Stimulated activated CD4-positive, alpha-beta T cell treated with anti-CD3 and anti-CD28 coated beads, Interleukin-4, amount 100 ng/mL, for 4 hours (primary cell): ENCODE measurements at regions not wholly inside any gene's neighbourhood (a gene's known extent, or its start where the extent isn't known, plus 50 kb on each side); places are given as distances from the start of the nearest gene placed in this dataset.
"Not testable (repeated sequence)": the region's sequence is repeated elsewhere in the genome, so short reads cannot be mapped to it uniquely, and the experiment has no call there.

Source experiments
- DNase-seq, 2 experiments: peaks; one replicate each; pipeline ENCODE4 v3.0.0-alpha.2; 2020

- DNase-seq = peak in 1 of 2 experiments; percentile 39
Measured at GRCh38 chr4:38529189-38530115, 134.5 kb upstream of the KLF3 start.

- DNase-seq = no peak
Measured at GRCh38 chr4:38530486-38530885, 133.5 kb upstream of the KLF3 start.

- no peak for DNase-seq
Measured at GRCh38 chr4:38531141-38531727, 132.8 kb upstream of the KLF3 start.

GRCh38 chr4:38532908-38533499 is 131.0 kb upstream of the KLF3 start:
- no peak for DNase-seq

- DNase-seq = no peak
Measured at GRCh38 chr4:38534344-38535045, 129.5 kb upstream of the KLF3 start.

- DNase-seq = not testable (repeated sequence)
Measured at GRCh38 chr4:38535071-38535470, 128.9 kb upstream of the KLF3 start.

GRCh38 chr4:38535717-38536116 is 128.3 kb upstream of the KLF3 start:
- DNase-seq = no peak

GRCh38 chr4:38536716-38537115 is 127.3 kb upstream of the KLF3 start:
- no peak for DNase-seq

- no peak for DNase-seq
Measured at GRCh38 chr4:38537666-38538065, 126.3 kb upstream of the KLF3 start.

GRCh38 chr4:38538517-38538916 is 125.5 kb upstream of the KLF3 start:
- DNase-seq = no peak

GRCh38 chr4:38539501-38539900 is 124.5 kb upstream of the KLF3 start:
- DNase-seq = no peak

GRCh38 chr4:38547052-38547451 is 116.9 kb upstream of the KLF3 start:
- no peak for DNase-seq

- no peak for DNase-seq
Measured at GRCh38 chr4:38548256-38548655, 115.7 kb upstream of the KLF3 start.

GRCh38 chr4:38559374-38559773 is 104.6 kb upstream of the KLF3 start:
- no peak for DNase-seq

- DNase-seq = no peak
Measured at GRCh38 chr4:38560340-38560739, 103.7 kb upstream of the KLF3 start.

GRCh38 chr4:38560768-38561558 is 103.0 kb upstream of the KLF3 start:
- DNase-seq = peak; percentile 2 to 5

GRCh38 chr4:38562751-38563198 is 101.2 kb upstream of the KLF3 start:
- DNase-seq = no peak

- no peak for DNase-seq
Measured at GRCh38 chr4:38563707-38564495, 100.1 kb upstream of the KLF3 start.

GRCh38 chr4:38565271-38566199 is 98.5 kb upstream of the KLF3 start:
- no peak for DNase-seq

GRCh38 chr4:38566806-38567398 is 97.1 kb upstream of the KLF3 start:
- no peak for DNase-seq
